ENCODE measurements at regions not wholly inside any gene's neighbourhood (a gene's known extent, or its start where the extent isn't known, plus 50 kb on each side); places are given as distances from the start of the nearest gene placed in this dataset.

DNA sequence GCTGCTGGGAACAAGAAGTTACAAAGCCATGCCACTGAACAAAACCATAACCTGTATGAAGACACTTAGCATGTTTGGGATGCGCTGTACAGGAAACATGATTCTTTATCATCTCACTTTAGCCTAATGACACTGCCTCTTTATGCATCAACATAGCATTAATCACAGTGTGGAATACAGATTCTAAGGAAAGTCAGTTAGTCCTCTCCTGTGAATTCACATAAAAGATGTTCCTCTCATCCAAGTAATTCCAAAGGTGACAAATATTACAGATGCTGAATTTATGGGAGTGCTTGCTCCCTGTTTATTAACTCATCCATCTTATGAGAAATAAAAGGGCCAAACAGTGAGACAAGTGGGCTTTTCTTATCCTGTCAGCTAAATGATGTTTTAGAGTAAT lies 1677.7 kb downstream of the EFNA5 start:
- no peak overlapping the region for H3K4me3 ChIP-seq

GRCh38 chr5:105982526-105982925 lies 1688.2 kb downstream of the EFNA5 start:
- Histone ChIP-seq H3K4me3 (no peak overlapping the region), H3K27ac (no peak overlapping the region)
- TF ChIP-seq, protein P1, sequence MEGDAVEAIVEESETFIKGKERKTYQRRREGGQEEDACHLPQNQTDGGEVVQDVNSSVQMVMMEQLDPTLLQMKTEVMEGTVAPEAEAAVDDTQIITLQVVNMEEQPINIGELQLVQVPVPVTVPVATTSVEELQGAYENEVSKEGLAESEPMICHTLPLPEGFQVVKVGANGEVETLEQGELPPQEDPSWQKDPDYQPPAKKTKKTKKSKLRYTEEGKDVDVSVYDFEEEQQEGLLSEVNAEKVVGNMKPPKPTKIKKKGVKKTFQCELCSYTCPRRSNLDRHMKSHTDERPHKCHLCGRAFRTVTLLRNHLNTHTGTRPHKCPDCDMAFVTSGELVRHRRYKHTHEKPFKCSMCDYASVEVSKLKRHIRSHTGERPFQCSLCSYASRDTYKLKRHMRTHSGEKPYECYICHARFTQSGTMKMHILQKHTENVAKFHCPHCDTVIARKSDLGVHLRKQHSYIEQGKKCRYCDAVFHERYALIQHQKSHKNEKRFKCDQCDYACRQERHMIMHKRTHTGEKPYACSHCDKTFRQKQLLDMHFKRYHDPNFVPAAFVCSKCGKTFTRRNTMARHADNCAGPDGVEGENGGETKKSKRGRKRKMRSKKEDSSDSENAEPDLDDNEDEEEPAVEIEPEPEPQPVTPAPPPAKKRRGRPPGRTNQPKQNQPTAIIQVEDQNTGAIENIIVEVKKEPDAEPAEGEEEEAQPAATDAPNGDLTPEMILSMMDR (IDR thresholded peaks at IDR 0.05), result no peak
- DNase-seq (ENCODE audit: low spot score), result no peak

More for the DNA sequence above, 1677.7 kb downstream of the EFNA5 start:
- H3K27ac ChIP-seq, result no peak overlapping the region
- TF ChIP-seq, protein P1 (IDR thresholded peaks at IDR 0.05), result no peak
- DNase-seq (ENCODE audit: low spot score), result no peak

DNA sequence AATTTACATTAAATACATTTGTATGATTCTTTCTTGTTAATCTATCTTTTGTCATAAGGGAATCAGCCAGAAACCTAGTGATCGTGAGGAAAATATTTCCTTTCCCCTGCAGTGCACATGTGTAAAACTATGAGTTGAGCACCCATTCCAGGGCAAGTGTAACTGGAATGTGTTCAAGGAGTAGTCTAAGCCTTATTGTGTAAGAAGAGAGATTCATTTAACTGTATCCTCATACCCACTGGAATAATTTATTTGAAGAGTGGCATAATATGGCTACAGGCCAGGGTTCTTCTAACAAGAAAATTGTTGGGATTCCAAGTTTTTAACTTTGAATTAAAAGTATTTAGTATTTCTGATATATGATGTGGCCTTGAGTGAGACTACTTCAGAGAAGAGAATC lies 1692.7 kb downstream of the EFNA5 start:
- Histone ChIP-seq H3K27ac (no peak overlapping the region), H3K4me3 (no peak overlapping the region)
- TF ChIP-seq, protein P1 (IDR thresholded peaks at IDR 0.05), result no peak
- DNase-seq (ENCODE audit: low spot score), result no peak

GRCh38 chr5:105977163-105977562 lies 1693.6 kb downstream of the EFNA5 start:
- H3K4me3 ChIP-seq, result no peak overlapping the region
- no peak overlapping the region for H3K27ac ChIP-seq
- TF ChIP-seq, protein P1 (IDR thresholded peaks at IDR 0.05), result no peak
- no peak for DNase-seq (ENCODE audit: low spot score)

DNA sequence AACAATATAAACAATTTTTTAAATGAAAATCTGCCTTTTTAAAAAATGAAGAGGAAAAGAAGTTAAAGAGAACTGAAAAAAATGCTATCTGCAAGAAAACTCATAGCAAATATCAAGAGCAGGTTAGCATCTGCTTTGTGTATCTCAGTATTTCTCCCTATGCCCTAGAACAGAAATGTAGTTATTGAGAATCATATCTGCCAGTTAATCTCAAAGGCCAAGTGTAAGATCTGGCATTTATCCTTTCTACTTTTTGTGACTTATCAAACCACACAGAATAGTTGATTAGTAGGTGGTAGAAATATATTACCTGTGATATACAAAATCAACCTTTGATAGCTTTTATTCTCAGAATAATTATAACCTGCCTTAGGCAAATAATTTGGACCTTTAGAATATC lies 1699.8 kb downstream of the EFNA5 start:
- Histone ChIP-seq H3K4me3 (no peak overlapping the region), H3K27ac (no peak overlapping the region)
- TF ChIP-seq, protein P1 (IDR thresholded peaks at IDR 0.05), result no peak
- DNase-seq (ENCODE audit: low spot score), result no peak

DNA sequence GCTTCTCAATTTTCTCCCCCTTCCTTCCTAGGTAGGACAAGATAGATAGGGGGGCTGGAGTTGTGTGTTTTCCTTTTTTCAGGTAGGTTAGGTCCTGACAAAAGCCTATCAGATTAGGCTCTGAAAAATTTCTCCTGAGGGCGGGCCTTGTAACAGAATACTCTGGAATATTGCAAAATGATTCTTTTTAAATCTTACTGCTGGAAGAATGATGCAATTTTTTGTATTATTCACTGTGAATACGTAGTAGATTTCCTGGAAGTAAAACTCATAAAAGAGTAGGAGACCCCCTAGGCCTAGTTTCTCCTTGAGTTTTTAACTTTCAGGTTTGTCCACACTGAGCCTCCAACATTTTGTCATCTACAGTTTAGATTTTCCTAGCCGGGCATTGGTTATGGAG lies 1701.8 kb downstream of the EFNA5 start:
- no peak for DNase-seq (ENCODE audit: low spot score)
- TF ChIP-seq, protein P1 (IDR thresholded peaks at IDR 0.05), result no peak
- H3K4me3 ChIP-seq, result no peak overlapping the region
- no peak overlapping the region for H3K27ac ChIP-seq

- TF ChIP-seq, protein P1 (IDR thresholded peaks at IDR 0.05), result no peak
- Histone ChIP-seq H3K4me3 (no peak overlapping the region), H3K27ac (no peak overlapping the region)
- no peak for DNase-seq (ENCODE audit: low spot score)
These were observed 1707.0 kb downstream of the EFNA5 start for GRCh38 chr5:105963696-105964255.
